NCI-H524 (cell line): ENCODE measurements at regions not wholly inside any gene's neighbourhood (a gene's known extent, or its start where the extent isn't known, plus 50 kb on each side); places are given as distances from the start of the nearest gene placed in this dataset.

ENCODE experiments used
- DNase-seq, 2 experiments: peaks; one replicate each; lab custom pipeline; 2025; lab: John Stamatoyannopoulos, UW

DNA sequence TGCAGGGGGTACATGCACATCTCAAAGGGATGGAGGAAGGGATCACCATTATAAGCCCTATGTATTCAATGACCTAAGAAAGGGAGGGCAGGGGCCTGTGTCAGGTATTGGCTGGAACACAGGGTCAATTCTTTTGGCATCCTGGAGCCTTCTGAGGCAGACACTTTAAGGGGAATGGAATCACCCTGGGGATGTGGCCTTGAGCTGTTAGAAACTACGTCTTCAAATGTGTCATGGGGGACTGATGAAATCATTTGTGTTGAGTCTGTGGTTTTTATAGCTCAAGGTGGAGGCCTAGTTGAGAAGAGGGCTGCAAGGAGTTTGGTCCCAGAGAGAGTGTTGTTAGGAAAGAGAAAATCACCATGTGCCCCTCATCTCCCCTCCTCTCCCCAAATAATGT lies 206.1 kb upstream of the CELF2 start:
- no peak for DNase-seq

DNA sequence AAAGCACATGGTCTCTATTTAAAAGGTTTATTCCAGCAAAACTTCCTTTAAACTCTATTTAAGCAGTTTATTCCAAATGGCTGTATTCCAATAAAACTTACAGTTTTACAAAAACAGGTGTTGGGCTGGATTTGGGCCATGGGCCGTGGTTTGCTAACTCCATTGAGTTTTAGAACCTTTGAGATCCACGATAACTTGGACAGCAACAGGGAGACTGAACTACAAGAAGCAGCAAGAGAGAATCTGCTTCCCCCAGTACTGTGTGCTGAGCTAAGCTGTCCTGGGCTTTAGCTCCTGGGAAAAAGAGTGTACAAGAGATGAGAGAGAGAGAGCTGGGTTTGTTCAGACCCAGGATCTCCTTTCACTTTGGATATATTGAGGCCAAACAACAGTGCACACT lies 204.0 kb upstream of the CELF2 start:
- DNase-seq: no peak

DNA sequence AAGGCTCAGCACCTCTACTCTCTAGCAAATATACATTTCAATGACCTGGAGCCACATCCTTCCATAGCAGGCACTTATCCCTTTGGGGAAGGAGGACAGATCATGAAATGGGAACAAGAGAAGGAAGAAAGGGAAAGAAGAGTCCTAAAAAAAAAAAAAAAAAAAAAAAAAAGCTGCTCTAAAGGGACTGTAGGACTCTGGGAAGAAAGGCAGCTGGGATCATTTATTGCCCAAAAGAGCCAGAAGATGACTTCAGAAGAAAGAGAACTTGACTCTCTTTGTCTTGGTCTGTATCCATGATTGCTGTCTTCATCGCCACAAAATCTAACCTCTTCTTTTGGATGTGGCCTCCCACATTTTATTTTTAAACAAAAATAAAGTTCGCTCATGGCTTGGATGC lies 203.6 kb upstream of the CELF2 start:
- DNase-seq: no peak

DNA sequence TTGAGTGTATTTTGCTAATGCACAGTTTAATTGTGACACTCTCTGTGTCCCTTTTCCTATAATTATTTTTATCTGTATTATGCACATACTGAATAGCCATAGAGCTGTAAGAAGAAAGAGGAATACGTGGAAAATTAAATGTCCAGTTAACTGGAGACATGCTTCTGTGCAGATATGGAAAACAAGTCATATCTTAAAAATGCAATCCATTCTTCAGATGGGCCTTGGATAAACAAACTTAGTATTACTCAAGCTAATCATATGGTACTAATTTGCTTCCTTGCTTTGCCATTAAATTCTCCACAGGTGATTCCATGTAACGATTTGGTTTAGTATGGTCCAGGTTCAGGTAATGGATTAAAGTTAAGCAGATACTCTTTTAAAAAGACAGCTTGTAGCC lies 201.2 kb upstream of the CELF2 start:
- DNase-seq: no peak

DNA sequence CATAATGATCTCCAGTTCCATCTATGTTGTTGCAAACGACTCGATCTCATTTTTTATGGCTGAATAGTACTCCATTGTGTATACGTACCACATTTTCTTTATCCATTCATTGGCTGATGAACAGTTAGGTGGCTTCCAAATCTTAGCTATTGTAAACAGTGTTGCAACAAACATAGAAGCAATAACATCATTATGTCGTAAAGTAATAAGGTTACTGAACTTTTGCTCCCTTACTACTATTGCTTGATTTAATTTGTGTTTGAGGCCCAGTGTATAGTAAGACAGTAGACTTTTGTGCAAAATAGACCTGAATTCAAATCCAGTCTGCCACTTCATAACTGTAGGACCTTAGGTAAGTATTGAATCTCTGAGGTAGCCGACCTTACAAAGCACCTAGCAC lies 200.1 kb upstream of the CELF2 start:
- DNase-seq: no peak

DNA sequence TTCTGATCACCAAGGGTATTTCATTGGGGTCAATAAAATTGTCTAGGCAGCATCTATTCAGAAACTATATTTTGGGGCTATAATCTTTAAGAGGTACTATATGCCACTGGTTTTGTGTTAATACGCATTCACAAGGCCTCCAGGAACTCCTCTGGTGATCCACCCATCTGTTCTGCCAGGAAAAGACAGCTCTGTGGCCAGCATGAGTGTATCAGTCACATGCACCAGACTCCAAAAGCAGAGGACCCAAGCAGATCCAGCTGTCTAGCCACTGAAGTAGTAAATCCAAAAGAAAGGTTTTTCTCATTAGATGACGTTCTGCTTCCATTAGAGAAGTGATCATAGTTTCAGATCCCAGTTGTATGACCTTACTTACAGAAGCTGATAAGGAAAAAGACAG lies 199.6 kb upstream of the CELF2 start:
- DNase-seq: no peak

DNA sequence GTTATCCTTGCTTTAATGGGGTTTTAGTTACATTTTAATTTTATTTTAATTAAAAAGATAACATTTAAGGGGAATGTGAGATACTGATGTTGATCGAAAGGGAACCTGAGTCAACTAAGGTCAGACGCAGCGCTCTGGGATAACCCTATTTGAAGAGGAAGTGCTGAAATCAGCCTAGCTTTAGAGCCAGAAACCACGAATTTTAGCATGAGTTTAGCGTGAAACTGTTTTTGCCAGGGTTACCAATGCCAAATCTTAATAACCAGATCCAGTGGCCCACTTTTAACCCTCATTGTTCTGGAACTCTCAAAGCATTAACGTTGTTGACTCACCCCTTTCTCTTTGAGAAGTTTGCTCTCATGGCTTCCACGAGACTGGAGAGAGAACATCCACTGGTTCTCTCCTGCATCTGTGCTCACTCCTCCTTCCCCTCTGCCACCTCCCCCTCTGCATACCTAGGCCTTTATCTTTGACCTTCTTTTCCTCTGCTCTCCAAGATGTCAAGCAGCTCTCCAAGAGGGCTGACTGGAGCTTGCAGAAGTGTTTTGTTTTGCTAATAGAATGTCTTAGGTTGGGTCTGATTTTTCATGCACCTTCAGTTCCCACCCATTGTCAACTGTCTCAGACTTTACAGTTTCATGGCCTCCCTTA lies 198.3 kb upstream of the CELF2 start:
- DNase-seq: no peak

DNA sequence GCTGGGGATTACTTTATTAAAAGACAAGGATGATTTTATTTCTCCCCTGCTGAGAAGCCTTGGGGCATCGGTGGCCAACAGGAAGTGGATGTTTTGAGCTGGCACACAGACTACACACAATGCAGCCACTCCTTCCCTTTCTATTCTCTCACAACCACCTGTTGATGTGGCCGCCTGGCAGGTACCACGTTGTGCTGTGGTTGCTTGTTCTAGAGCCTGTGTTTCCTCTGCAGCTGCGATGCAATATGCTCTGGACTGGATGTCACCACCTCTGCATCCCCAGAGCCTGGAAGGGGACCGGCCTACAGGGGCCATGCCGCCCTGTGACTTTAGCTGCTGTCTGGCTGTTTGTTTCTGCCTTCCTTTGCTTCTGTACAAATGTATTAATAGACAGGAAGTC lies 195.7 kb upstream of the CELF2 start:
- DNase-seq: no peak

DNA sequence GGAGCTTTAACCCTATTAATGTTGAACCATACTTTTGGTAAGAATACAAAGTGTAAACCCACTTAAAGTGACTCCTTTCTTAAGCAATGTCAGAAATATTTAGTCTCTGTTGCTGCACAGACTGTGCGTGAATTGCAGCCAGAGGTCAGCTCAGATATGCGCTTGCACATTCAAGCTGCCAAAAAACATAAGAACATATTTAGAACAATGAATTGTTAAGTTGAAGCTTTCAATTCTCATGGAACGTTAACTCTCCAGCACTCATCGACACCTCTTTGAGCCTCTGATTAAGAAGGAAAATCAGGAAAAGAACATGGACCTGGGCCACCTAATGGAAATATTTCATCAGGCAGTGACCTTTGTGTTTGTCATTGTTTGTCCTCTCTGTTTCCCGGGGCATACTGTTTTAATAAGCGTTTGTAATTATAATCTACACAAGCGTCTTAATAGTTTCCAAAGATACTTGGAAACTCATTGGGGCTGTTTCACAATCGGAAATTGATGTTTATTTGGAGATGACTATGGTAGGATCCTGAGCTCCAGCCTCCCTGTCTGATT lies 193.0 kb upstream of the CELF2 start:
- no peak for DNase-seq

DNA sequence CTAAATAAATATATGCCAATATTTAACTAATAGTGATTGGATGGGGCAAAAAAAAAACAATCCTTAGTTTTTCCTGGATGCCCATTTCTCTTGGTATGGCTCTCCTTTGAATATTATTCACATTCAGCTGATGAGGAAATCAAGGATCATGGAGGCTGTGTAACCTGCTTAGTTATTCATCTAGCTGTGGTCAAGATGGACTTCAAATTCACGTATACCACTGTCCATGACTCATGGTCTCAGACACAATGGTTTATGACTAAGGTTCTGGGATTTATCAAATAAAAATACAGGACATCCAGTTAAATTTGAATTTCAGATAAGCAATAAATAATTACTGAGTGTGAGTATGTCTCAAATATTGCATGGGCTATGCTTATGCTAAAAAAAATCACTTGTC lies 191.5 kb upstream of the CELF2 start:
- DNase-seq: no peak

DNA sequence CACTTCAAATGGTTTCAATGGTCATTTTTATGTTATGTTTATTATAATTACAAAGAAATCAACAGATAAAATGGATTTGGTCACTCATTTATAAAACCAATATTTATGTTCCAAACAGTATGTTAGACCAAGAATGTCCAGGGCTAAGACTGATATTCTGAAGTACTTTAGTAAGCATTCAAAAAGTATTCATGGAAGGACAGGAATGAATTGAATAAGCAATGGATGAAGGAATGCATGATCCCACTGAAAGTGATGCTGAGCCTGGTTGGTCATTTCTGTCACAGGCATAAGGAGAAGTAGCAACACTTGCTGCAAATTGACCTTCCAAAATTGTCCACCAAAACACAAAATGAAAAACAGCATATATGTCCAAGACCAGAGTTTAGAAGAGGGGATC lies 189.0 kb upstream of the CELF2 start:
- DNase-seq: no peak

DNA sequence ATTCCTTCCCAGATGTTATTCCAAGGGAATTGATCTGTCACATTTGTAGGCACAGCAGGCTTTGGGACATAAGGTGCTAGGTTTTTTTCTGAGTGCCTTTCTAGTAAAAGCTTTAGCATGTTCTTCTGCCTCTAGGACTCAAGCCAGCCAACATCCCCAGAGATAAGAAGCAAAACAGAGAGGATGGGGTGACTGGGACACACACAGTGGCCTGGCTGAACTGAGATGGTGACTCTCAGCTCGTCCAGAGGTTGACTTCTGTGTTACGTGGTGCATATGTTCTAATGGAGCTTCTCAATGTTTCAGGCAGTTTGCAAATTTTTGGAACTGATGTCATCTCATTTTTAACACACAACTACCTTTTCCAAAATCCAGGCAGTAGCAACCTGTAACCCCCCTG lies 188.1 kb upstream of the CELF2 start:
- DNase-seq: no peak

DNA sequence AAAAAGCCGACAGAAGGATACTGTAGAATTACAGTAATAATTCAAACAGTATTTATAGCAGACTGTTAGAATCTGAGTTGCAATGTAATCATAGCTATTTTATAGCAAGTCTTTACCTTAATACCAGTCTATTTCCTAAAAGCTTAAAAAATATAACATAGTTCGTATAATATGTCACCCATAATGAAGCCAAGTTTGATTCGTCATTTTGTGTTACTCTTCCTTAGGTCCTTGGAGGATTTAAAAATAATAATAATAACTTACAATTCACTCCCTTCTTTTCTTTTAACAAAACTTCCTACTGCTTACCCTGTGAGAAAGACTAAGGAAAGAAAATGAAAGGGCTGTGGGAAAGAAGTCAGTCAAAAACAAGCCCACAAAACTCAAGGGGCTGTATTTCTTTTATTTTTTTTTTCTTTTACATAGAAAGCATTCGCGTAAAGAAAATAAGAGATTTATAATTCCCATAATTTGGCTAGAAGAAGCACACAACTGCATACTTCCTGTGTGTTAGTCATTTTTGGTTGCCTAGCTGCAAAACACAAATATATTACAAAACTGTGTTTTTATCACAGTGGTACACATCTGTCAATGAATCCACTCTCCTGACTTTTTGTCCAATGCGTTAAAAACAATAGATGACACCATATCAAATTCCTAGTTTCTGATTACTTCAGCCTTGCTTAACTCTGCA lies 187.2 kb upstream of the CELF2 start:
- DNase-seq: no peak

DNA sequence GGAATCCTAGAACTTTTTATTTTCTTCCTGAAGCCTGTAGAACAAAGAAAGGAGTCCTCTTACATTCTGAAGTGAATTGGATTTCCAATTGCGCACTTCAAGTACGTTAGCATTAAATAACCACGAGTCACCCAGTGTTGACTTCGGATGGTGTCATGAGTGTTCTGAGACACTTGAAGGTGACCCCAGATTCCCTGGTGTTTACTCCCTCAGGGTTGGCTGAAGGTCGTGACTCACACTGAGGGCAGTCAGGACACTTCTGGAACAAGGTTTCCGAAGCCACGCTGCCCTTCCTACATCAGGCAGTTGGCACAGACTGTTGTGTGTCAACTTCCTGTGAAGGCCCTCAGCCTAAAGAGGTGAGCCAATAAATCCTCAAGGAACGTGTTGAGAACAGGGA lies 186.6 kb upstream of the CELF2 start:
- no peak for DNase-seq

DNA sequence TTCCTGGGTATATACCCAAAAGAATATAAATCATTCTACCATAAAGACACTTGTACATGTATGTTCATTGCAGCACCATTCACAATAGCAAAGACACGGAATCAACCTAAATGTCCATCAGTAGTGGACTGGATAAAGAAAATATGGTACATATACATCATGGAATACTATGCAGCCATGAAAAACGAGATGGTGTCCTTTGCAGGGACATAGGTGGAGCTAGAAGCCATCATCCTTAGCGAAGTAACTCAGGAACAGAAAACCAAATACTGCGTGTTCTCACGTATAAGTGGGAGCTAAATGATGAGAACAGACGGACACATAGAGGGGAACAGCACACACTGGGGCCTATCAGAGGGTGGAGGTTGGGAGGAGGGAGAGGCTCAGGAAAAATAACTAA lies 183.7 kb upstream of the CELF2 start:
- DNase-seq: no peak

DNA sequence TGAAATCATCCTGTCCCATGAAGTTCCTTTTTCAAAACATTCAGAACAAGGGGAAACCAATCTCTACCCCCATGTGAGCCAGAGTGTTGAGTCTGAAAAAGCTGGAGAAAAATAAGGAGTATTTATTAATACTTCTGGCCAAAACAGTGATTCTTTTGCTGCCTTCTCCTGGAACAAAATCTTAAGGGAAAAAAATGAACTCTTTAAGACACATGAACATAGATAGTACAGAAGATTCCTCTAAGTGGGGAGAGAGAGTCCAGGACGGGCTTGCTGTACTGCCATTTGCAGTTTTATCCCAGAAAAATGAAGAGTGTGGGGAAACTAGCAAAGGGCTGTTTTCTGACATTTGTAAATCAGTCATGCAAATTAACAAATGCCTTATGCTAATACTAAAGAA lies 173.4 kb upstream of the CELF2 start:
- no peak for DNase-seq

DNA sequence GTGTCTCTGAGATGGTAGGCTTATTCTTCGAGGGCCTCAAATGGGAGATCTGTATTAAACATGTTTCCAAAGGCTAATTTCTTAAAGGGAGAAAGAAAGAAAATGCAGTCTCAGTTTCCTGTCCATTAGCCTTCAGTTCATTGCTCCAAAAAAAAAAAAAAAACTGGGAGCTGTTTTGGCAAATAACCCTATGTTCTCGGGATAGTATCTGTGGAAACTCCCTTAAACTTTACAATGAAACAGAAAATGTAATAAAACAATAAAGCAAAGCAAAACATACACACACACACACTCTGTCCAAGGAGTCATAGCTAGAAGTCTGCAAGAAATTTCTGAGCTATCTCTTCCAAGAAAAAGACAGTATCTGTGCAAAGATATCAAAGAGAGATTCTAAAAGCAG lies 172.5 kb upstream of the CELF2 start:
- no peak for DNase-seq

DNA sequence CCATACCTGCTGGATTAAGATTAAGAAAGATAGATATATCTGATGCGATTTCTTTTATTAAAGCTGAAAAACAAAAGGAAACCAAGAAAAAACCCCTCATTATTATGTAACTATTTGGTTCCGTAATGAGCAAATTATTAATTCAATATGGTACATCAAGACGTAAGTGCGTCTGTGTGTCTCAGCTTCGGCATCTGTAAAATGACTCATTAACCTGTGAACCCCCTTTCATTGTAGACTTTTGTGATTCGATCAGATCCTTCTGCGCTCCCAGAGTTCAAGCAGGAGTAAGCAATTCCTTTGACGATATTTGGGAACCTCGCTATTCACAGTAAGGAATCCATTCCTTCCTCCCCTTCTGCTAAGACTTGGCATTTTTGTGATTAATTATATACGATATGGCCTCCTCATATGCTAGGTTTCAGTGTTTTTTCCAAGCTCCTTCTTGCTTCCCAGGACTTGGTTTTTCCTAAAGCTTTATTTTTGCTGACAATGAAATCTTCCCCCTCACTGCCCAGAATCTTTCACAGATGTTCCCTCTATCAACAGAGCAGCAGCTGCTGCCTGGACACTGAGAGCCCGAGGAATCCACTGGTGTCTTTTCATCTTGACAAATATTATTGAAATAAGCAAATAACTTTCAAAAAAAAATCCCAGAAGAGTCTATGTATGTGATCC lies 171.7 kb upstream of the CELF2 start:
- DNase-seq: no peak

DNA sequence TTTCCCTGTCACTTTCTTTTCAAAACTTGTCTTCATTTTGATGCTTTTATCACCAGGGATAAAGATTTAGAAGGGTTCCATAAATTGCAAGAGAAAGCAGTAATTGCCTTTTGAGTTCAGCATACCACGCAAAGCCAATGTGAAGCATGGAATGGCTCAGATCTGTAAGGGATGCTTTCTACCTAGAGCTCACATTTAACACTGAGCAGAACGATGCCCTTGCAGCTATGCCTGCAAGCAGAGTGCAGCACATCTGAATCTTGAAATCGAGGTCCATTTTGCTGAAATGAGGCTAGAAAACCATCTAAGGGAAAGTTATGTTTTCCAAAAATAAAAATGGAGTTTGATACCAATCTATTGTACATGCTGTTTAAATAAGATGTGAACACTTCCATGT lies 171.2 kb upstream of the CELF2 start:
- no peak for DNase-seq

DNA sequence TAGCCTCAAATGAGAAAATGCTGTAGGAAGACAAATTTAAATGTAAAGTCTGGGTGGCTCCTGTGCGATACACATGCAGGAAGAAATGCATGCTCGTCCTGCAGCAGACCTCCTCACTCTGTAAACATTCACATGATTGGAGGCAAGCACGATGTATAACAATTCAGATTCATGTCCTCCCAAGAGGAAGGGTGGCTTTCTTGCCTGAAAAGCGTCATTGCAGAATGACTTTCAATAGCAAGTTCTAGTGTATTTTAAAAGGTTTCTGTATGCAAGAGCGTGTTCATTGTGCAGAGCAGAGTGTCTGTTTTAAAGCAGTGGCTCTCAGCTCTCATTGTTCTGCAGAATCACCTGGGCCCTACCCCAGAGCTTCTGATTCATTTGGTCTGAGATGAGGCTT lies 170.3 kb upstream of the CELF2 start:
- no peak for DNase-seq

DNA sequence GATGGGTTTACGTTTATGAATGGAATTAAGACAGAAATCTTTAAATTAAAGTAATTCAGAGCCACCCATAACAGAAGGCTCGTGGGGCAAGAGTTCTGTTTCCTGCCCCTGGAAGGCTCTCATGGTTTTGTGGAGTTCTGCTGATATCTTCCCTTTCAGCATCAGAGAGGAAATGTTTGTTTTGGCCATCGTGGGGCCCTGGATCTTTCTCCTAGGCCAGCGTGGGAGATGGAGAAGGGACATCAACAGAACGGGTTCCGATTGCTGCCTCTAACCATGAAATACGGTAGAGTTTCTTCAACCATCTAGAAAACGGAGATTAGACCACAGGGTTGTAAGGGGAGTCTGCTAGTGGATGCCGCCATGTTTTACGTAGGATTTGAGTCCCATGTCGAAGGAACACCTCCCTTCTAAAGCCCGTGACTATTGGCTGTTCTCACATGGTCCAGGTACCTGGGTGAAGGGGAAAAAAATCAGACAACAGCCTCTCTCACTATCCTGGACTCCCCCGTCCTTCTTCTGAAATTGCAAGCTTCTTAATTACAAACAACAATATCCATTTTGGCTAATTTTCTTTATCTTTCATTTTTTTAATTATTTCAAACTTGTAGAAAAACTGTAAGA lies 169.1 kb upstream of the CELF2 start:
- no peak for DNase-seq

DNA sequence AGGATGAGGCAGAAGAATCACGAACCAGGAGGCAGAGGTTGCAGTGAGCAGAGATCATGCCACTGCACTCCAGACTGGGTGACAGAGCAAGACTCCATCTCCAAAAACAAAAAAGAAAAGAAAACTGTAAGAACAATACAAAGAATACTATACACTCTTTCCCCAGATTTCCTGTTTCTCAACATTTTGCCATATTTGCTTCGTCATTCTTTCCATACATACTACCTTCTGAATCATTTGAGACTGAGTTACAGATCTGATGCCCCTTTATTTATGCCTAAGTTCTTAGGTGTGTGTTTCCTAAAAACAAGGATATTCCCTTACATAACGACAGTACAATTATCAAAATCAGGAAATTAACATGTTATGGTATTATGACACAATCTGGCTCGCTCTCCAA lies 168.4 kb upstream of the CELF2 start:
- DNase-seq: no peak

DNA sequence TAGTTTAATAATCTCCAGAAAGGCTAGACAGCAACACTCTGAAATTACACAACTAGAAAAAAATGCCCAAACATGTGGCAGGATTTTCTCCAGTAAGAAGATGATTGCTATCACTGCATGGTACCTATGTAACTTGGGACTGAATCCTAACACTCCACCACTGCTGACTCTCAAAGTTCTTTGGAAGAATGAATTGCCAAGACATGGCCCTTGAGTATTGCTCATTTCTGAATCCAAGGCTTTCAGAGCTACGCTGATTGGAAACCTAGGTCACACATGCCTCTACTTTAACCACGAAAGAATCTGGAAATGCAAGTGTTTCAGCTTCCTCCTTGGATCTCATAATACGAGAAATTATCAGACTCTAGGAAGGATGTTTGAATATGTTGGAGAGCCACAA lies 167.5 kb upstream of the CELF2 start:
- DNase-seq: no peak
